ACC112 (cell line): ENCODE measurements at regions not wholly inside any gene's neighbourhood (a gene's known extent, or its start where the extent isn't known, plus 50 kb on each side); places are given as distances from the start of the nearest gene placed in this dataset.
"Not testable (repeated sequence)": the region's sequence is repeated elsewhere in the genome, so short reads cannot be mapped to it uniquely, and the experiment has no call there.

Source experiments
- H2AFZ ChIP-seq: fragments of 200-600 bp; sonication (generic); one replicate; pipeline ENCODE4 v1.6.0; 2017; ENCODE audit warnings: antibody characterized with exemption, low read length; ENCODE audit not compliant: unreplicated experiment
- H3K27ac ChIP-seq: fragments of 200-600 bp; sonication (generic); 2 replicates; pipeline ENCODE4 v1.5.1; 2014; ENCODE audit warnings: low read depth, mild to moderate bottlenecking, antibody characterized with exemption, low read length, moderate library complexity
- H3K27me3 ChIP-seq: fragments of 200-600 bp; sonication (generic); 2 replicates; pipeline ENCODE4 v1.6.1; 2014; ENCODE audit warnings: mild to moderate bottlenecking, antibody characterized with exemption, low read length, moderate library complexity, mixed read lengths; ENCODE audit not compliant: insufficient read depth
- H3K36me3 ChIP-seq: fragments of 200-600 bp; sonication (generic); 2 replicates; pipeline ENCODE4 v1.6.1; 2016; ENCODE audit warnings: mild to moderate bottlenecking, antibody characterized with exemption, low read length, moderate library complexity, mixed read lengths; ENCODE audit not compliant: insufficient read depth
- H3K4me1 ChIP-seq: fragments of 200-600 bp; sonication (generic); one replicate; pipeline ENCODE4 v1.6.1; 2016; ENCODE audit warnings: low read length, mixed read lengths; ENCODE audit not compliant: insufficient read depth, unreplicated experiment, control insufficient read depth
- H3K4me3 ChIP-seq: fragments of 200-600 bp; sonication (generic); 2 replicates; pipeline ENCODE4 v1.5.1; 2014; ENCODE audit warnings: mild to moderate bottlenecking, low read depth, low read length
- H3K79me2 ChIP-seq: fragments of 200-600 bp; sonication (generic); one replicate; pipeline ENCODE4 v1.6.0; 2016; ENCODE audit warnings: low read length; ENCODE audit not compliant: control insufficient read depth, unreplicated experiment, insufficient read depth

DNA sequence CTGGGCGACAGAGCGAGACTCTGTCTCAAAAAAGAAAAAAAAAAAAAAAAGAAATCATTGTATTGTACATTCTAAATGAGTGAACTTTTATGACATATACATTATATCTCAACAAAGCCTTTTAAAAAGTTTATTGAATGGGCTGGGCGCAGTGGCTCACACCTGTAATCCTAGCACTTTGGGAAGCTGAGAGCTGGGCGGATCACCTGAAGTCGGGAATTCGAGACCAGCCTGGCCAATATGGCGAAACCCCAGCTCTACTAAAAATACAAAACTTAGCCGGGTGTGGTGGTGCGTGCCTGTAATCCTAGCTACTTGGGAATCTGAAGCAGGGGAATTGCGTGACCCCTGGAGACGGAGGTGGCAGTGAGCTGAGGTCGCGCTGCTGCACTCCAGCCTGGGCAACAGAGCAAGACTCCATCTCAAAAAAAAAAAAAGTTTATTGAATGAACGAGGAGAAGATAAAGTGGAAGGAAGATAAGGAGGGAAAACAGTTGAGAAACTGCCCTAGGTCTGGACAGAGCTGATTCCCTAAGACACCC lies 71.9 kb upstream of the NBPF3 start:
- peak overlapping the region; percentile 30; the same call in 1 of the 2 replicates for H3K4me3 ChIP-seq

DNA sequence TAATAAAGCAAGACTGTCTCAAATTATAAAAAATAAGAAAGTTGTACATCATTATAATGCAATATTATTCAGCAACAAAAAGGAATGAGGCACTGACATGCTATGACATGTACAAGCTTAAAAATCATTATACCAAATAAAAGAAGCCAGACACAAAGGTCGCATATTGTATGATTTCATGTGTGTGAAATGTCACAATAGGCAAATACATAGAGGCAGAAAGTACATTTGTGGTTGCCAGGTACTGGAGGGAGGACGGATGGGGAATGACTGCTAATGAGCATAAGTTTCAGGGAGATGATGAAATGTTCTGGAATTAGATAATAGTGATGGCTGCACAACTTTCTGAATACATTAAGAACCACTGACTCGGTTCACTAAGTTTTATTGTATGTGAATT lies 73.6 kb upstream of the NBPF3 start:
- Histone ChIP-seq H3K27ac (no peak overlapping the region), H3K4me3 (no peak overlapping the region), H3K4me1 (no peaks in the 10 kb centered on the region), H3K36me3 (no peaks in the 10 kb centered on the region), H2AFZ (no peak overlapping the region), H3K79me2 (no peaks in the 10 kb centered on the region), H3K27me3 (no peaks in the 10 kb centered on the region)

More for the DNA sequence above, 71.9 kb upstream of the NBPF3 start:
- not testable (repeated sequence) for H3K27ac ChIP-seq, H3K27me3 ChIP-seq, H3K36me3 ChIP-seq, H3K4me1 ChIP-seq, H2AFZ ChIP-seq, H3K79me2 ChIP-seq

DNA sequence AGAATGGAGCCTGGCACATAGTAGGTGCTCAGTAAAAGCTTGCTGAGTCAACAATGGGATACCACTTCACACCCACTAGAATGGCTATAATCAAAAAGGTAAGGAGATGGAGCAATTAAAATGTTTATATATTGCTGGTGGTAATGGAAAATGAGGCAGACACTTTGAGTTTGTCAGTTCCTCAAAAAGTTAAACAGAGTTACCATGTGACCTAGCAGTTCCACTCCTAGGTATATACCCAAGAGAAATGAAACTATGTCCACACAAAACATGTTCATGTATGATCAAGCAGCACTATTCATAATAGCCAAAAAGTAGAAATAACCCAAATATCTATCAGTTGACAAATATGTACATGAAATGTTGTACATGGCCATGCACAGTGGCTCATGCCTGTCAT lies 74.8 kb upstream of the ECE1 start:
- no peak overlapping the region for H3K4me3 ChIP-seq
- no peaks in the 10 kb centered on the region for H3K27me3 ChIP-seq
- no peak overlapping the region for H3K27ac ChIP-seq
- no peaks in the 10 kb centered on the region for H3K79me2 ChIP-seq
- no peaks in the 10 kb centered on the region for H3K36me3 ChIP-seq
- H2AFZ ChIP-seq, result no peak overlapping the region
- H3K4me1 ChIP-seq, result no peaks in the 10 kb centered on the region

DNA sequence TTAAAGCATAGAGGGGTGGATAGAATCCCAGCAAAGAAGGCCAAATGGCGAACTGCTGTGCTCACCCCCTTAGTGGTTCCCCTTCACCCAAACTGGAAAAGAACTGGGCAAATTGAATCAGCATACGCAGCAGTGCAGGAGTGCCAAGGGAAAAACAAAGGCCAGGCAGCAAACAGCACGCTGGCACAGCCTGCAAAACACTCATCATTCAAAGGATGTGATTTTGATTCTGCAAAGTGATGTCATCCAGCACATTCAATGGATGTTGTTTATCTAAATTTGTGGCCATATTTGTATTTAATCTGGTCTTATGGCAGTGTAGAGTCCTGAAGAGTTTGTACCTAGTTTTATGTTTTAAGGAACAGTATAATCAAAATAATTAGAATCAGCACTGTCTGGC lies 71.8 kb upstream of the ECE1 start:
- Histone ChIP-seq H3K27ac (no peak overlapping the region), H3K36me3 (no peaks in the 10 kb centered on the region), H3K4me3 (no peak overlapping the region), H3K4me1 (no peaks in the 10 kb centered on the region), H3K79me2 (no peaks in the 10 kb centered on the region), H2AFZ (no peak overlapping the region), H3K27me3 (no peaks in the 10 kb centered on the region)

DNA sequence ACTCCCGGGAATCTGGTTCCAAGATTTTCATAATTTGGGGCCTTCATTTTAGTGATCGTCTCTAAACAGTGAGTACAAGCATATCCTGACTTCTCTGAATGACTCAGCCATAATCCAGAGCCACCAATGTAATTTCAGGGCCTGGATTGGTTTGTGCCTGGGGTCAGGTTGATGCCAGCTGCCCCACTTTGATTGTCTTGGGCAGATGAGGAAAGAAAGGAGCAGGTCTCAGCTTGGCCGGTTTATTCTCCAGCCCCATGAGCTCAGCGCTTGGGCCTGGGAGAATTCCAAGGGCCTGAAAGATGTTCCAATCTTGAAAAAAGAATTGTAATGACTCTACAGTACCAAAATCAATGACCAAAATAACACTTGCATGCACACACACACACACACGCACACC lies 71.2 kb upstream of the ECE1 start:
- H3K27ac ChIP-seq, result no peak overlapping the region
- no peak overlapping the region for H3K4me3 ChIP-seq
- H3K27me3 ChIP-seq, result no peaks in the 10 kb centered on the region
- no peaks in the 10 kb centered on the region for H3K79me2 ChIP-seq
- no peaks in the 10 kb centered on the region for H3K4me1 ChIP-seq
- H2AFZ ChIP-seq, result peak overlapping the region; percentile 12
- H3K36me3 ChIP-seq, result no peaks in the 10 kb centered on the region

DNA sequence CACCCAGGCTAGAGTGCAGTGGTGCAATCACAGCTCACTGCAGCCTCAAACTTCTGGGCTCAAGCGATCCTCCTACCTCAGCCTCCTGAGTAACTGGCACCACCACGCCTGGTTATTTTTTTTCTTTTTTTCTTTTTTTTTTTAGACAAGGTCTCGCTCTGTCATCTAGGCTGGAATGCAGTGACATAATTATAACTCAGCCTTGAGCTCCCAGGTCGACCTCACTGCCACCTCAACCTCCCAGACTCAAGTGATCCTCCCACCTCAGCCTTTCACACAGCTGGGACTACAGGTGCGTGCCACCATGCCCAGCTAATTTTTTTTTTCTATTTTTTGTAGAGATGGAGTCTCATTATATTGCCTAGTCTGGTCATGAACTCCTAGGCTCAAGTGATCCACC lies 66.9 kb upstream of the ECE1 start:
- Histone ChIP-seq H3K4me3 (no peak overlapping the region), H3K27ac (no peak overlapping the region), H3K79me2 (no peaks in the 10 kb centered on the region), H2AFZ (no peak overlapping the region), H3K36me3 (no peaks in the 10 kb centered on the region), H3K27me3 (no peaks in the 10 kb centered on the region), H3K4me1 (no peaks in the 10 kb centered on the region)

DNA sequence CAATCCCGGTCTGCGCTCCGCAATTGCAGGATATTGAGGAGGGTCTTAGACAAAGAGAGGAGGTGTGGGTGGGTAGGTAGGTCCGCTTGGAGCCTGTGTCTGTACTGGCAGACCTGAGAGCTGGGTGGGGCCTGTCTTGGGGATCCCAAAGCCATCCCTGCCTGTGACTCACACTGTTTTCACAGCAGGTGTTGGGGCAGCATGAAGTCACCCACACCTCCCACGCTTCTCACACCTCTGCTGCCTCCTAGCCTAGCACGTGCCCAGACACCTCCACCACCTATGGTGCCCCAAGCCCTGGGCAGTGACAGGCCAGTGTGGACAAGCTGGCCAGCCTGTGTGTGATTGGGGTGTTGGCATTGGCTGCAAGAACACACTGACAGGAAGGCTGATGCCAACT lies 65.7 kb upstream of the ECE1 start:
- Histone ChIP-seq H3K79me2 (no peaks in the 10 kb centered on the region), H3K27me3 (no peaks in the 10 kb centered on the region), H3K4me3 (no peak overlapping the region), H3K36me3 (no peaks in the 10 kb centered on the region), H3K27ac (no peak overlapping the region), H3K4me1 (no peaks in the 10 kb centered on the region), H2AFZ (no peak overlapping the region)

DNA sequence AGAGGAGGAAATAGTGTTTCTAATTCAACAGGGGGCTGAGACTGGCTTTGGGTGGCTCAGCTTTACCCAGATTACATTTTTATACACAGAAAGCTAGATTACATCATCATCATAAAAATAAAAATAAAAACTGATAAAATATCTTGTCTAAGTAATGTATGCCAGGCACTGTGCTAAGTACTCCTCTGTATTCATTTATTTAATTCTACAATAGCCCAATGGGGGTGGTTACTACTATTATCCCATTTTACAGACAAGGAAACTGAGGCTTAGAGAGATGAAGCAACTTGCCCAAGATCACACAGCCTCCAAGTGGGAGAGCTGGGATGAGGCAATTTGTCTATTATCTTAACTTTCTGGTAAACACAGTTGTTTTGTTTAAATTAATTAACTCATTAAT lies 62.3 kb upstream of the ECE1 start:
- no peak overlapping the region for H2AFZ ChIP-seq
- H3K27me3 ChIP-seq, result no peaks in the 10 kb centered on the region
- H3K36me3 ChIP-seq, result no peaks in the 10 kb centered on the region
- no peak overlapping the region for H3K27ac ChIP-seq
- H3K79me2 ChIP-seq, result no peaks in the 10 kb centered on the region
- no peak overlapping the region for H3K4me3 ChIP-seq
- no peaks in the 10 kb centered on the region for H3K4me1 ChIP-seq

DNA sequence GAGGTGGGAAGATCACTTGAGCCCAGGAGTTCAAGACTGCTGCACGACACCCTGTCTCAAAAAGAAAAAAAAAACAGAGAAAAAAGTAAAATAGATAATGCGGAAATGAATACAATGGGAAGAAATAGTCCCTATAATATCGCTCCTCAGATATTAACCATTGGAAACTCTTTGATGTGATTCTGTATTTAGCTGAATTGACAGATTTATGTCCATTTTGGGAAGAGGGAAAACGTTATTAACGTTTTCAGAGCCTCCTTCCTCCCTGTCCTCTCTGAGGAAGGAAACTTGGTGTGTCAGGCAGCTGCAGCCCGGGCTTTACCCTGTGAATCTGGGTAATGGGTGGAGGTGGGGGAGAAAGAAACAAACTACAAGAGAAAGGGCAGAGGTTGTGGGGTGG lies 61.6 kb upstream of the ECE1 start:
- Histone ChIP-seq H3K36me3 (no peaks in the 10 kb centered on the region), H2AFZ (no peak overlapping the region), H3K4me3 (no peak overlapping the region), H3K27me3 (no peaks in the 10 kb centered on the region), H3K4me1 (peaks cover under 1% of the 10 kb centered on the region), H3K79me2 (no peaks in the 10 kb centered on the region), H3K27ac (no peak overlapping the region)

DNA sequence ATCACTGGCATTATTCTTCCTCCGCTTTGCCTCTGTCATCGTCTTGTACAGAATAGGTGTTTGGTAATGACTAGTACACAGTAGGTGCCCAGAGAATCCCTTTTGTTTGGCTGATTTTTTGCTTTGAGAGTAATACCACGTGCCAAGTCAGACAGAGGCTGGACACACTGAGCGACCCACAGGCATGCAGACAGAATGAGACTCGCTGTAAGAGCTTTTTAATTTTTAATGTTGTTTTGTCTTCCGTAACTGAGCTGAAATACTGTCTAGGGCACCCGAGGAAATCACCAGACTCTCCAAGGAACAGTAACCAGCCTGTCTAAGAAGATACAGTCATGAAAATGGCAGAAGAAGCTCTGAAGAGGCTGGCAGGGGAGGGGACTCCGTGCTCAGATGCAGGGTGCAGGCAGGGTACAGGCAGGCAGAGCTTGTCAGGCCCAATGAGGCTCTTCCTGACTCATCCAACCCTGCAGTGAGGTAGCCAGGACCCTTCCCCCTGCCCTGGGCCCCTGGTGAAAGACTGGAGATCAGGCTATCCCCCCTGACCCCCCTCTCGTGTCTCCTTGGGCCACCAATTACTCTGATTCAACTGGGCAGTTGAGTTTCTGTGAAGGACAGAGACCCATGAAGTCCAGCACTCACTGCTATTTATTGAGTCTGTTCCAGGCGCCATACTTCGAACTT lies 60.1 kb upstream of the ECE1 start:
- Histone ChIP-seq H3K27ac (no peak overlapping the region), H3K4me3 (no peak overlapping the region), H3K79me2 (no peaks in the 10 kb centered on the region), H3K36me3 (no peaks in the 10 kb centered on the region), H3K27me3 (no peaks in the 10 kb centered on the region), H3K4me1 (peaks cover 9% of the 10 kb centered on the region), H2AFZ (no peak overlapping the region)

DNA sequence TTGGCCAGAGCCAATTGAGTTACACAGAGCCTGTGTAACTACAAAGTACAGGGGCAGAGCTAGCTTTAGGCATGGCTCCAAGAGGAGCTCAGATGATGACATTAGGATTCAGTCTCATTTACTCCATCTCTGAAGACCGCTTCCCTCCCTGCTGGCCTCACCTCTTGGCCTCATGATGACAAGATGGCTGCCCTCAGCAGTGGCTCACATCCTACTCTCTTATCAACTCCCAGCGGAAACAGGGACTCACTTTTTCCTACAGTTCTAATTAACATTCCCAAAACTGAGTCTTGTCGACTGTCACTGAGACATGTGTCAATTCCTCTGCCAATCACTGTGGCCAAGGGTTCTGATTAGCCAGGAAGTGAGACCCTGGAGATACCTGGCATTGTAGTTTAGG lies 59.4 kb upstream of the ECE1 start:
- Histone ChIP-seq H3K27me3 (no peaks in the 10 kb centered on the region), H3K4me1 (peaks cover 9% of the 10 kb centered on the region), H3K27ac (no peak overlapping the region), H3K79me2 (peaks cover 5% of the 10 kb centered on the region), H2AFZ (no peak overlapping the region), H3K36me3 (no peaks in the 10 kb centered on the region), H3K4me3 (no peak overlapping the region)
